GM21515 (cell line): ENCODE measurements at regions not wholly inside any gene's neighbourhood (a gene's known extent, or its start where the extent isn't known, plus 50 kb on each side); places are given as distances from the start of the nearest gene placed in this dataset.
"Not testable (repeated sequence)": the region's sequence is repeated elsewhere in the genome, so short reads cannot be mapped to it uniquely, and the experiment has no call there.

Experiments
- ATAC-seq: cut with Tn5 transposase; IDR thresholded peaks from one replicate; pipeline ENCODE4 v1.9.1; 2021; ENCODE audit not compliant: unreplicated experiment

DNA sequence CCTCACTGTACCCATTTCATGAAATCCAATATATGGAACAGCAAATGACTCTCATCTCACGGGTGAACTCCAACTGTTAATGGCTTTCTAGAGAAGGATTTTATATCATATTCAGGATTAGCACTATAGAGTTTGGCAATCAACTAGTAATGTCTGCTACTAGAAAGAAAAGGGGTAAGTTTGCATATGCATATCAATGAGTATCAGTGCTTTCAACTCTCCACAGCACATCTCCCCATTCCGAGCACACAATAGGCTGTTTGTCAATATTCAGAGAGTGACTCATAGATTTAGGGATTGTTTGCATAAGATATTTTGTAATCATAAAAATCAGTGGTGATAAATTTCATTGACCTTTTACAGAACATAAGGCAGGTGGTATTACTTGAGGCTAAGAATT lies 163.2 kb upstream of the LMCD1 start:
- ATAC-seq = no peak

DNA sequence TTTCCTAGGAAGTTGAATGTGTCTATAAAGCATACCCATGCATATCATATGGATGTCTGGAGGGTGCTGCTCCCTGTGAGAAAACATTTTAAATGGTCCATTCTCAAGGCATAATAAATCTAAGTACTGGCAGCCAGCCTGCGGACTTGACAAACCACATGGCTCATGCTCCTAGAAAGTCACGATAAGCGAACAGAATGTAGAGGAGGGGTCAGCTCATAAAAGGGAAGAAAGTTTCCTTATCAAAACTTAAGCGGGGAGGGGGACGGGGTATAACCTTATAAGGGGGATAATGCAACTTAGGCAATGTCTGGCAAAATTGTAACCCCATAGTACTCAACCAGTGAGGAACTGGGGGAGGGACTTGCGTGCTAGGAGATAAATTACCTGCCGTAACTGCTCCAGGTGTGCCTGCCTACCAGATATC lies 159.8 kb upstream of the LMCD1 start:
- ATAC-seq = no peak

DNA sequence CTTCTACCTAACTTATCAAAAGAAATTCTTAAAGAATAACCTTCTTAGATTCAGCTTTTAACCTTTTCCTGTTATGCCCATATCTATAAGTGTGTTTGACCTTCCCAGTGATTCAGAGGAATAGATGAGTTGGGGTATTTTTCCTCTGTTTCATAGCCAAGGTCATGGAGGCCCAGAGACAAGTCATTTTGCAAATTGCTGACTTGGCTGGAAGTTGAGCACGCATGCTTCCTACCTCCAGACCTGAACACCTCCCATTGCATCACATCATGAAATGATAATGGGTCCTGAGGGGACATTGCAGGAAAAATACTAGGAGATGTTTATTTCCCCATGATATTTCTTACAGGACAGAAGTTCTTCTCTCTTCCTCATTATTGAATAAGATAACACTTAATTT lies 158.6 kb upstream of the LMCD1 start:
- ATAC-seq = no peak

DNA sequence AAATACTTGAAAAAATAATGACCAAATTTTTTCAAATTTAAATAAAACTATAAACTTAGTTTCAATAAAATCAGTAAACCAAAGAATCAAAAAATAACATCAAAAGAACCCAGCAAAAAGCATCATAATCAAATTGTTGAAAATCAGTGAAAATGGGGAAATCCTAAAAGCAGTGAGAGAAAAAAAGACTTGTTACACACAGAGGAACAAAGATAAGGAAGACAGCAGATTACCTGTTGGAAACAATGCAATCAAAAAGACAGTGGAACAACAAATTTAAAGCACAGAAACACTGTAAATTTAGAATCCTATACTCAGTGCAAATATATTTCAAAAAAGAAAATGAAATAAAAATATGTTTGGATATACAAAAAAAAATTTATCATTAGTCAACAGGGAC lies 156.2 kb upstream of the LMCD1 start:
- ATAC-seq = no peak

DNA sequence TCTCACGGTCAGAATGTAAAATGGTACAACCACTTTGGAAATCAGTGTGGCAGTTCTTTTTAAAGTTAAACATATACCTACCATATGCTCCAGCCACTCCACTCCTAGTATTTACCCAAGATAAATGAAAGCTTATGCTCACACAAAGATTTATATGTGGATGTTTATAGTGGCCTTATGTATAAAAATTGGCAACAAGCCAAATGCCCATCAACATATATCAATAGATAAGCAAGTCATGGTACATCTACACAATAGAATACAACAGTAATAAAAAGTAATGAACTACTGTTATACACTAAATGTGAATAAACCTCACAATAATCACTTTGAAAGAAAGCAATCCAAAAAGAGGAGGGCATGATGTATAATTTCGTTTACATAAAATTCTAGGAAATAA lies 153.5 kb upstream of the LMCD1 start:
- ATAC-seq = no peak

DNA sequence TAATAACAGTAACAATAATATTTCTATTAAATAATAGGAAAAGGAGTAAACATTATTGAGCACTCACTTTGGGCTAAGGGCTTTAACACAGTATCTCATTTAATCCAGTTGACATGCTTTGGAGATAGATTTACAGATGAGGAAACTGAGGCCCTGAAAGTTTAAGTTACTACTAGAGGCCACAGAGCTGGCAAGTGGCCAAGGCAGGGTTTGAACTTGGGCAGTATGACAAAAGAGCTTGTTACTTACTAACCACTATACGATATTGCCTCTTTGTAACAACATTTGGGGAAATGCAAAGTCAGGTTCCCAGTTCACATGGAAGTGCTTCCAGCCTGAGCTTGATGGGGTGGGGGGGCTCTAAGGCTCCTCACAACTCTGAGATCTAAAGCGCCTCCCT lies 149.1 kb upstream of the LMCD1 start:
- ATAC-seq = no peak

DNA sequence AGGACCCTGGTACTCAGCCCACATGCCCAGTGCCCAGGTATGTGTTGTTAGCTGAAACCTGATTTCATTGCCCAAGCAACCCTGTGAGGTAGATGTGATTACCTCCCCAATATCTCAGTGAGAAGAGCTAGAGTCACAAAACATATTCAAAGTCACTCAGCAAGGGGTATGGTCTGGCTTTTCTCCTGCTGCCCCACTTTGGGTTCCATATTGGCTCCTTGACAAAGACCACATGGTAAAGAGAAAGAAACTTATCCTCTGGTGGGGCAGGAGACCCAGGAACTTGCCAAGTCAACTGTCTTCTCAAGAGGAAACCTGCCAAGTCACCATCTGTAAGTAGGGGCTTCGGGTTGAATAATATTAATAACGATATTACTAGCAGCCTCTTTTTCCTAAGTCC lies 148.3 kb upstream of the LMCD1 start:
- no peak for ATAC-seq

DNA sequence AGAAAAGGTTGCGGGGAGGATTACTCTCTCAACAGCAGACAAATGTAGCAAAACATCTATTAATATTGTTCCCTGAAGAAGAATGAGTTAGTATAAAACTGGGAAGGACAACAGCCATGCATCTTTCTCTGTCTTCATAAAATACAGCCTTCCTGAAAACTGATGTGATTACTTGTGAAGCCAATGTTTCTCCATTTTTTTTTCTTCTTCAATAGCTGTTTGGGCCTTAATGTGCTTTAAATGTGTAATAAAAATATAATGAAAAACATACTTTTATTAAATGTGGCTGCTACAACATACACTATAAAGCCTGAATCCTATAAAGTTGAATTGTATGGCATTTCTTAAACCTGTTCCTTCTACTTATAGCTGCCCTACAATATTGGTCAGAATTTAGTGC lies 146.3 kb upstream of the LMCD1 start:
- ATAC-seq = no peak

DNA sequence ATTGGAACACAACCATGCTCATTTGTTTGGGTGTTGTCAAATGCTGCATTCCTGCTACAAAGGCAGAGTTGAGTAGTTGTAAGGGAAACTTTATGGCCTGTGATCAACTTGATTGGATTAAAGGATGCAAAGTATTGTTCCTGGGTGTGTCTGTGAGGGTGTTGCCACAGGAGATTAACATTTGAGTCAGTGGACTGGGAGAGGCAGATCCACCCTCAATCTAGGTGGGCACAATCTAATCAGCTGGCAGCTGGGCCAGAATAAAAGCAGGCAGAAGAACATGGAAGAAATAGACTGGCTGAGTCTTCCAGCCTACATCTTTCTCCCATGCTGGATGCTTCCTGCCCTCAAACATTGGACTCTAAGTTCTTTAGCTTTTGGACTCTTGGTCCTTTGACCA lies 145.6 kb upstream of the LMCD1 start:
- not testable (repeated sequence) for ATAC-seq

DNA sequence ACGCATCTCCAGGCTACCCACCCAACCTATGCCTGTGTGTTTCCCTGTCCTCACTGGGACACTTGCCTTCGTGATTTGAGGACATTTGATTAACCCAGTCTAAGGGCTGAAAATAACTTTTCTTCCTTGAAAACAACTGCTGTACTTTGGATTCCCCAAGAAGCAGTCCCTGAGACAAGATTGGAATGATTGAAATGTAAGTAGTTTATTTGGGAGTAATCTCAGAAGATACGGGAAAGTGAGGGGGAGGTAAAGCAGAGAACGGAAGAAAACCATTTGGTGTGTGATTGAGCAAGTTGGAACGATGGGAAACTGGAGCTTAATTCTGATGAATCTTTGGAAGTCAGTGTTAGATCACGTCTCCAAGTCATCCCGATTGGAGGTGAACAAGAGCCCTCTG lies 143.8 kb upstream of the LMCD1 start:
- no peak for ATAC-seq

DNA sequence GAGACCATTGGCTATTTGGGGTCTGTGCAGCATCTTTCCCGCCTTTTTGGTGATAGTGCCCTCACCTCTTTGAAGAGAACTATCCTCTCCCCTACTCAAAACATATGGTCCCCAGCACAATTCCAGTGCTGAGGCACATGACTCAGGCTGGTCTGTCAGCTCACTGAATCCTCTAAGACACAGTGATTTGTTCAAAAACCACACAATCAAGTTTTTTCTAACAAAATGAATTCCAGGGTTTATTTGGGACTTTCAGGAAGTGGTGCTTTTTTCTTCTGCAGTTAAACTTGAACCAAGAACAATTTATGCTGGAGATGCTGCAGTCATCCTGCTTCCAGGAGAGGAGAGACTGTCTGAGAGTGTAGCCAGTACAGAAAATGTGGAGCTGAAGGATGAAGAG lies 142.5 kb upstream of the LMCD1 start:
- no peak for ATAC-seq

DNA sequence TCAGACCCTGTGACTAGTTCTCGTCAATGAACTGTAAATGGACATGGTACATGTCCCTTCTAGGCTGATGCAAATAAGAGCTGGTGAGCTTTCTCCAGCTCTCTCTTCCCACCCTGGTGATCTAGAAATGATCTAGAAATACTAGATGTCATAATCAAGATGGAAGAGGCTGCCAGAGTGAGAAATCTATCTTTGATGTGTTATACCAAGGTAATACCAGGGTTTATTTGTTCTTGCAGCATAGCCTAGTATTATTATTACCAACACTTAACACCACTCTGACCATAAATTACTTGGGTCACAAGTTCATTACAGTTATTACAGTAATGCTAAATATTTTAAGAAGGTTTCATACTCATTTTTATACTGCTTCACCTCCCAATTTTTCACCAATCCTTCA lies 138.4 kb upstream of the LMCD1 start:
- no peak for ATAC-seq

DNA sequence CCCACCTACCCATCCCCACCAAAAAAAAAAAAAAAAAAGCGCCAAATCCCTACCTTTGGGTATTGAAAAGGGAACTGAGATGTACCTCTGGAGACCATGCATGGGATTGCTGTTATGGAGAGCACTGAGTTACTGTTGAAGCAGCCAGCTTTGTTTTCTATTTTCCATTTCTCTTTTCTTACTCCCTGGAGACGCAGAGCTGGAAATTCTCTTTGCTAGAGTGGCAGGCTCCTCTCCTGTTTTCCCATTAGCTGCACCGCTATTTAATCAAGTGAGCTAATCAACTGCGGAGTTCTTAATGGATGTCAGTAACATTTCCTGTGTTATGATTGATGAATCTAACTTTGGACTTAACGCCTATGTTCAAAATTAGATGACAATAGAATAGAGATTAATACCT lies 136.1 kb upstream of the LMCD1 start:
- no peak for ATAC-seq

DNA sequence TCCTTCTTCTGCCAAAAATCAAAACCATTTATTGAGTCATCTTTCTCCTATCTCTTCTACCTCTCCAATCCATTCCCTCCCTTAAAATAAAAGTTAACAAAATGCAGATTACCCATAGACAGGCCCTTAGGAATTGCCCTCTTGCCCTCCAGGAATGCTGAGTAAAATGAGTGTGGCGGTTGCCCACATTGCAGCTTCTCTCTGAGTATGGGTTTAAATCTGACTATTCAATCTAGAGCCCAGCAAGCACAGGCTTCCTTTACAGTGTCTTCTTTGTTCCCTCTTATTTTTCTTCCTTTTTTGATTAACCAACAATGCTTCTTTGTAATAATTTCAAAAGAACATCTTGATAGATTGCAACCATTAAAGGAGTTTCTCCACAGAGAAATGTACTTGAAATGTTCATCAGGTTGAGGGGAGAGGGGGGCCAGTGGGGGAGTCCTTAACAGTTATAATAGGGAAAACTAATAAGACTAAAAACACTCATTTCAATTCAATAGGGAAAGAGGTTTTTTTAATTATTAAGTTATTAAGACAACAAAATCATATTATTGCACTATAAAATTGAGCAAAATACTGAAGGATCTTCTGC lies 135.3 kb upstream of the LMCD1 start:
- ATAC-seq = no peak

DNA sequence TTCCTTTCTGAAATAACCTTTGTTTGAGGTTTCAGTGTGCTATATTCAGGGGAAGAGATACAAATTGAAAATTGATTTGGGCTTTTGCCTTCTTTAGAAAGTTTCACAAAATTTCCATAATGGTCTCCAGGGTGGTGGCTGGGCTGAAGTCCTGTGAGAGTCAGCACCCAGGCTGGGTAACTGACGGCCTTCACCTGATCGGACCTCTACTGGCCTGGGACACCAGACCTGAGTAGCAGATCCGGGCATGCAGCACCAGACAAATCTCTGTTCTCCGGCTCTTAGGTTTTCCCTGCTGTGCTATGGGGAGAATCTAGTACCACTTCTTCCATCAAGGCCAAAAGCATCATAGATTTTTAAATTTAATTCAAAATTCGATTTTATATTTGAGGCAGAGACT lies 133.0 kb upstream of the LMCD1 start:
- ATAC-seq = no peak

DNA sequence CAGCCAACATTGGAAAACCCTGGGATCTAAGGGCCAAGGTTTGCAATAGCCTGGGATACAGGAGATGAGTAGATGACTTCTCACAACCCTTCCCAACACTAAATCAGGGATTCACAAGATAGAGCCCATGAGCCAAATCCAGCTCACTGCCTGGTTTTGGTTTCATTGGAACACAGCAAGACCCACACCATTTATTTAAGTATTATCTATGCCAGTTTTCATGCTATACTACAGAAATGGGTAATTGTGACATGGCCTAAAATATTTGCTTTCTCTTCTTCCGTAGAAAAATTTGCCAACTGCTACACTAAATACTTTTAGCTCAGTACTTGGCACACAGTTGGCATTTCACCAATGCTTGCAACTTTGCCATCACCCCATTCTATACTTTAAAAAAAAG lies 132.0 kb upstream of the LMCD1 start:
- ATAC-seq = no peak

DNA sequence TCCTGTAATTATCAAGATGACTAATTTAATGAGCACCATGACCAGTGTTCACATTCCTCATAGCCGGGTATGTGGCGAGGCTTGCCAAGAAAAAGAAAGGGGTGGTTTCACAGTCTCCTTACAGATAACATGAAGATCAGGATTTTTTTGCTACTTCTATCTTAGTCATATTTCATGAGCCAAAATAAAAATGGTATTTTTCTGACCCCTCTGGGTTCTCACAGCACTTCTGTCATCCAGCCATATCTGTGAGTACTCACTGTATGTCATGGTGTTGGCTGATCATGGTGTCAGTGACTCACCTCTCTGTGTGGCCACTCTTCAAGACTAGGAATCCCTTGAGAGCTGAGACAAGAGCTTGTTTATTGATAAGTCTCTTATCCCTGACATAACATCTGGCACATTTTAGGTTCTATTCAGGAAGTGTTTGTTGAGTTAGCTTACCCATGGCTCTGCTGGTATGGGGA lies 130.5 kb upstream of the LMCD1 start:
- no peak for ATAC-seq

DNA sequence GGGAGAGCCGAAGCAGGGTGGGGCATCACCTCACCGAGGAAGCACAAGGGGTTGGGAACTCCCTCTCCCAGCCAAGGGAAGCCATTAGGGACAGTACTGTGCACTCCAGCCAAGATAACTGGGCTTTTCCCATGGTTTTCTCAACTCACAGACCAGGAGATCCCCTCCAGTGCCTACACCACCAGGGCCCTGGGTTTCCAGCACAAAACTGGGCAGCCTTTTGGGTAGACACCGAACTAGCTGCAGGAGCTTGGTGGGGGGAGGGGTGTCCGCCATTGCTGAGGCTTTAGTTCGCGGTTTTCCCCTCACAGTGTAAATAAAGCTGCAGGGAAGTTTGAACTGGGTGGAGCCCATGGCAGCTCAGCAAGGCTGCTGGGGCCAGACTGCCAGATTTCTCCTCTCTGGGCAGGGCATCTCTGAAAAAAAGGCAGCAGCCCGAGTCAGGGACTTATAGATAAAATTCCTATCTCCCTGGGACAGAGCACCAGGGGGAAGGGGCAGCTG lies 129.6 kb upstream of the LMCD1 start:
- no peak for ATAC-seq

DNA sequence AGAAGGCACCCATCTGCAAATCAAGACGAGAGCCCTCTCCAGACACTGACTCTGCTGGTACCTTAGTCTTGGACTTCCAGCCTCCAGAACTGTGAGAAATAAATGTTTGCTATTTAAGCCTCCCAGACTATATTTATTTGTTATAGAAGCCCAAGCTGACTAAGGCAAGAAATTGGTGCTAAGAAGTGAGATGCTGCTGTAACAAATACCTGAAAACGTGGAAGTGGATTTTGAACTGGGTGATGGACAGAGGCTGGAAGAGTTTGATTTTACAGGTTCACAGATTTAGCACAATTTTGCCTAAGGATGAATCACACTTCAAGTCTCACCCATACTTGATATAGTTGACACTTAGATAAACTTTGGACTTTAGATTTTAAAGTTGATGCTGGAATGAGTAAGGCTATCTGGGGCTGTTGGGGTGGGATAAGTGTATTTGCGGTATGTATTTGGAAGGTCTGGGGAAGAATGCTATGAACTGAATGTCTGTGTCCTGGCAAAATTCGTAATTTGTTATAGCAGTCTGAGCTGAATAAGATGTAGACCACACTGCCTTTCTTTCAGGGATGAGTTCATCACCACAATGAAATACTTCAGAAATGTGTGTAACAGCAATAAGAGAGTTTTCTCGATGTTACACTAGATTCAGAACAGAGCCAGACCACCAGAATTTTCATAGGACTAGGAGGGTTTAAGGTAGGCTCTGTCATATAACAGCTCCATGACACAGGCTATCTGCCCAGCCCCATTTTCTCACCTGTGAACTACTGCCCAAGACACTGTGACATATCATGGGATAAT lies 120.5 kb upstream of the LMCD1 start:
- no peak for ATAC-seq

DNA sequence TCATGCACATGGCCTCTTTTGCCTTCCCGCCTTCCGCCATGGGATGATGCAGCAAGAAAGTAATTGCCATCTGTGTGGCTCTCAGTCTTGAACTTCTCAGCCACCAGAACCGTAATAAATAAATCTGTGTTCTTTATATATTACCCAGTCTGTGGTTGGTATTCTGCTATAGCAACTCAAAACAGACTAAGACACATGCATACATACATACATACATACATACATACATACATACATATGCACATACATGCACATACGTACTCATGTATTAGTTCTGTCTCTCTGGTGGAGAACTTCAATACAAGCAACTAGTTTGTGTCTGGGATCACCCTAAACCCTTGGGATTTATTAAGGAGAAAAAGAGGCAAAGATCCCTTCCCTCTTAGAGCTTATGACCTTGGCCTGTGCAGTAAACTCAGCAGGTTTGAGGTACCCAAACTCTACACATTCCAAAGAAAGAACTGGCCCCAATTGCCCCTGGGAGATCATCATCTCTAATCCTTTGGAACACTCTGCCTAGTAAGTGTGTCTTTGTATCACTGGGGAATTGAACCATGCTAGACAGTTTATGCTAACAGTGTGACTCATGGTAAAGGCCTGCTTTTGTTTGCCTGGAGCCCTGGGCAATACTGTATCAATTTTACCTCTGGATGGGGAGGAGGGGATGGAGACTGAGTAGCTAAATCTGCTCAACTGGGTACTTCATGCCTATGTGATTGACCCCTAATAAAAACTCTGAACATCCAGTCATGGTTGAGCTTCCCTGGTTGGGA lies 115.6 kb upstream of the LMCD1 start:
- ATAC-seq = no peak

DNA sequence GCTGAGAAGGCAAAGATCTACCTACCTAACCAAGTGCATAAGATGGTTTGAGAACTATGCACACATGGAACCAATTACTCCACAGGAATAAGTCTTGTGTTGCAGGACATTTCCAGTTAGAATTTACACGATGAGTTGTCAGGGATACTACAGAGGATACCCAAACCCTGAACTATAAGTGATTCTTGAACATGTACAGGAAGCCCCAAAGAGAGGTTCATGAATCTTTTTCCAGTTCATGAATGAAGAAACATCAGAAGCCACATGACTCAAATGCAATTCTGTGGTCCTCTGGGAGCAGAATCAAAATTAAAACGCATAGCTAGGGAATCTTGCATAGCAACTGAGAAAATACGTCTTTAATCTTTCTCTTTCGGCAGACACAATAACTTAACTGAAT lies 114.1 kb upstream of the LMCD1 start:
- ATAC-seq = no peak

DNA sequence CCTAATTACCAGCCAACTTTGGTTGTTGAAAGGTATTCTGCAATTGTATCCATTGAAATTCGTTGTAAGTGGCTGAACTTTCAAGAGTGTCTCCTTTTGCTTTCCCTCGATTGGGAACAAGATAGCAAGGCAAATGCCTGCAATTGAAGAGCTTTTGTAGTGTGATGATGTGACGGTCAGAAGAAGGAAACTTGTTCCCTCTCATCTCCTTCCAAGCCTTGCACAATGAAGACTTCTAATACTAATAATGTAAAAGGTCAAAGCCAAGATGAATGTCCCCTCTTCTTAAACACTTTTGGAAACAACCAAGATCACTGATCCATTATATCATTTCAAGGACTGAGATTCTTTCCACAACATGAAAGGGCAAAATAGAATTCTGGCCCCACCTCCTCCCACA lies 101.9 kb upstream of the LMCD1 start:
- ATAC-seq = no peak
